SK-N-SH (cell line): ENCODE measurements at regions not wholly inside any gene's neighbourhood (a gene's known extent, or its start where the extent isn't known, plus 50 kb on each side); places are given as distances from the start of the nearest gene placed in this dataset.

Source experiments
- CHD2 ChIP-seq: fragments of 150-350 bp; IDR thresholded peaks from 2 replicates; pipeline ENCODE4 v1.6.1; 2018; ENCODE audit warnings: low read length; ENCODE audit not compliant: partially characterized antibody
- CTCF ChIP-seq: fragments of 200-600 bp; sonication (generic); IDR thresholded peaks from 2 replicates; pipeline ENCODE4 v1.6.1; 2017; ENCODE audit warnings: antibody characterized with exemption, mild to moderate bottlenecking, moderate library complexity
- JUND ChIP-seq: IDR thresholded peaks from 2 replicates; pipeline ENCODE4 v1.4.0; 2012
- POLR2AphosphoS5 ChIP-seq: IDR thresholded peaks from 2 replicates; pipeline ENCODE4 v1.6.1; 2012; ENCODE audit warnings: low read depth, low read length
- REST ChIP-seq: IDR thresholded peaks from 2 replicates; pipeline ENCODE4 v1.6.1; 2012; ENCODE audit warnings: mild to moderate bottlenecking, low read depth, low read length, moderate library complexity
- TCF12 ChIP-seq: IDR thresholded peaks from 2 replicates; pipeline ENCODE4 v1.4.0; 2012
- TF ChIP-seq, protein P1 (sequence below): fragments of 150-350 bp; IDR thresholded peaks from 2 replicates; pipeline ENCODE4 v1.6.1; 2016; ENCODE audit warnings: mild to moderate bottlenecking, low read depth, low read length
- TF ChIP-seq, protein P2 (sequence below): IDR thresholded peaks from 2 replicates; pipeline ENCODE4 v1.4.0; 2012; ENCODE audit warnings: low read depth
- TF ChIP-seq, protein P3 (sequence below): IDR thresholded peaks from 2 replicates; pipeline ENCODE4; 2012

GRCh38 chr5:74027732-74028338 lies 401.8 kb downstream of the ARHGEF28 start:
- TF ChIP-seq, protein P1, sequence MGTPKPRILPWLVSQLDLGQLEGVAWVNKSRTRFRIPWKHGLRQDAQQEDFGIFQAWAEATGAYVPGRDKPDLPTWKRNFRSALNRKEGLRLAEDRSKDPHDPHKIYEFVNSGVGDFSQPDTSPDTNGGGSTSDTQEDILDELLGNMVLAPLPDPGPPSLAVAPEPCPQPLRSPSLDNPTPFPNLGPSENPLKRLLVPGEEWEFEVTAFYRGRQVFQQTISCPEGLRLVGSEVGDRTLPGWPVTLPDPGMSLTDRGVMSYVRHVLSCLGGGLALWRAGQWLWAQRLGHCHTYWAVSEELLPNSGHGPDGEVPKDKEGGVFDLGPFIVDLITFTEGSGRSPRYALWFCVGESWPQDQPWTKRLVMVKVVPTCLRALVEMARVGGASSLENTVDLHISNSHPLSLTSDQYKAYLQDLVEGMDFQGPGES: no peak
- TF ChIP-seq, protein P2, sequence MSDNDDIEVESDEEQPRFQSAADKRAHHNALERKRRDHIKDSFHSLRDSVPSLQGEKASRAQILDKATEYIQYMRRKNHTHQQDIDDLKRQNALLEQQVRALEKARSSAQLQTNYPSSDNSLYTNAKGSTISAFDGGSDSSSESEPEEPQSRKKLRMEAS: no peak
- TF ChIP-seq CHD2 (no peak), CTCF (no peak), REST (no peak), TCF12 (no peak), JUND (no peak), POLR2AphosphoS5 (no peak)
- TF ChIP-seq, protein P3, sequence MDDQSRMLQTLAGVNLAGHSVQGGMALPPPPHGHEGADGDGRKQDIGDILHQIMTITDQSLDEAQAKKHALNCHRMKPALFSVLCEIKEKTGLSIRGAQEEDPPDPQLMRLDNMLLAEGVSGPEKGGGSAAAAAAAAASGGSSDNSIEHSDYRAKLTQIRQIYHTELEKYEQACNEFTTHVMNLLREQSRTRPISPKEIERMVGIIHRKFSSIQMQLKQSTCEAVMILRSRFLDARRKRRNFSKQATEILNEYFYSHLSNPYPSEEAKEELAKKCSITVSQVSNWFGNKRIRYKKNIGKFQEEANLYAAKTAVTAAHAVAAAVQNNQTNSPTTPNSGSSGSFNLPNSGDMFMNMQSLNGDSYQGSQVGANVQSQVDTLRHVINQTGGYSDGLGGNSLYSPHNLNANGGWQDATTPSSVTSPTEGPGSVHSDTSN: no peak
